Bone marrow (tissue), 2 donors: ENCODE measurements at regions not wholly inside any gene's neighbourhood (a gene's known extent, or its start where the extent isn't known, plus 50 kb on each side); places are given as distances from the start of the nearest gene placed in this dataset.

Experiments
- DNase-seq, 2 donors: peaks; one replicate each; lab custom pipeline; 2025; lab: John Stamatoyannopoulos, UW

DNA sequence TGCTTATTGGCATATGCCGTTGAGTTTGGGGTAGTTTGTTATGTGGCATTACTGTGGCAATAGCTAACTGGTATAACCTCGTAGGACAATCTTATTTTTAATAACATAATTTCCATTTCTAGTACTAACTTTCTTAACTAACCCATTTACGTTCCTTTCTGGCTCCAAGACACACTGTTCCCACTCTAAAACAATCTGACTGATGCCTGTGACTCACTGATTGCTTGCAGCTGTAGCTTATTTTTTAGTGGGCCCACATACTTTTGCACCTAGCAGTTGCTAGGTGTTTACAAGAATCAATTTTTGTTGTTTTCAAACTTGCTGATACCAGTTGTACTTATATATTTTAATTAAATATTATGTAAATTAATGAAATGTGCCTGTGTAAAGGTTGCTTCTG, 52.2 kb downstream of the FAT3 start:
- no peak for DNase-seq

DNA sequence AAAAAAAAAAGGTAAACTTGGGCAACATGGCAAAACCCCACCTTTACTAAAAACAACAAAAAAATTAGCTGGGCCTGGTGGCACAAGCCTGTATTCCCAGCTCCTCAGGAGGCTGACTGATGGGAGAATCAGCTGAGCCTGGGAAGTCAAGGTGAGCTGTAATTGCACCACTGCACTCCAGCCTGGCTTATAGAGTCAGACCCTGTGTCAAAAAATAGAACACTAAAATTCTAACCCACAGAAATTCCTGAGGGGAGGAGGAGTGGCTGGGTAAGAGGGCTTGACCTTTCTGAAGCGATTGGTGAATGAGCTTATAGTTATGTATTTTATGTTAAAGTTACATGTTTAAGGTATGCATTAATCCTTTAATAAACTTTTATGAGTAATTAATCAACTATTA, 53.3 kb downstream of the FAT3 start:
- no peak for DNase-seq

DNA sequence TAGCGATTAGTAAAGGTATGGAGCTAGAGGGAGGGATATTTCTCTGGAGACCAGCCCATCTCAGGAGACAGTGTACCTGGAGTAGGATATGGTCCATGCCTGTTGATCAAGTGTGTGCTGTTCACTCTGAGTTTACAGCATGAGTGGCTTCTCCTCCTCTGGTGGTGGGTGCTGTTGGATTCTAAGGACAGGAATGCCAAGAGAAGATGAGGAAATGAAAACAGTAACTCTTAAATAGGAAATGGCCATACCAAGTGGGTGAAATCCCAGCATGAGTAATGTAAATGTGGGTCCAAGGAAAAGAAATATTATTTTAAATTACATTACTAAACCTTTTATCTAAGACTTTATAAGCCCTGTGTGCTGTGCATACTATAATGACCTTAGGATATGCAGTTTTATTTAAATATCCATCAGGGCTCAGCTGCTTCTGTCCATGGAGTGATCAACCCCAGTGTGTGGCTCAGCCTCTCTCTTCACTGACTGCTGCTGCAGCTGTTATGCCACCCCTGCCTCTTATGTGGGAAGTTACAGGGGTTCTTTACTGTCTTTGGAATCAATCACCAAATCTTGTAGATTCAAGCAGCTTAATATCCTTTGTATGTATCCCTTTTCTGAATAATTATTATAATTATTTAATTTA, 54.3 kb downstream of the FAT3 start:
- DNase-seq: no peak

DNA sequence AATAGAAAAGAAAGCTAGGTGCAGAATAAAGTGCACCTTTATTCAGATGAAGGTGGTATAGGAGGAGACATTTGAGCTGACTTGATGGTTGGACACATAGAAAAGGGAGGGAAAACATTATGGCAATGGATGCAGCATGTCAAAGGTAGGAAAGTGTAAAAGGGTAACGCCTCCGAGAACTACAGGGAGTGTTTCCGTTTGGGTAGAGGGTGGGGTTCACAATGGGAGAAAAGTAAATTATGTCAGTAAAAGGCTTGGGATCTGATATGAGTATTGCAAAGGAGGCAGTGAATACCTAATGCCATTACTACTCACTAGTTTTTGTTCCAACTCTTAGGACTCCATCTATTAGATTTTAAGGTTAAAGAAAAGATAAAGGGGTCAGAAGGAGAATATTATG, 59.5 kb downstream of the FAT3 start:
- no peak for DNase-seq

DNA sequence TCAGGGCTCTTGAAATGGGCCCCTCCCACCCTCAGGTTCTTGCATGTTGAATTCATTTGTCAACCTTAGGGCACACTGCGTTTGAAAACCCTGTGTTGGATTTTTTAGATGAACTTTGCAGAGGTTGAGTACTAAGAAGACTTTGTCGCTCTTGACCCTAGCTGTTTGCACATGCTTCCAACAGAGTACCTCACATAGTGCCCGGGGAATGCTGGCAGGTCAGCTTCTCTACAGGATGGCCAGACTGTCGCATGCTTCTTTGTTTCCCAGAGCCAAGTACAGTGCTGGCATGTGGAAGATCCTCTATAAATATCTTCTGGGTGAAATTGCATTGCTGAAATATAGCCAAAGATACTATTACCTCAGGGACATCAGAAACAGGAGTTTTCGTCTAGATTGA, 59.9 kb downstream of the FAT3 start:
- DNase-seq: no peak

DNA sequence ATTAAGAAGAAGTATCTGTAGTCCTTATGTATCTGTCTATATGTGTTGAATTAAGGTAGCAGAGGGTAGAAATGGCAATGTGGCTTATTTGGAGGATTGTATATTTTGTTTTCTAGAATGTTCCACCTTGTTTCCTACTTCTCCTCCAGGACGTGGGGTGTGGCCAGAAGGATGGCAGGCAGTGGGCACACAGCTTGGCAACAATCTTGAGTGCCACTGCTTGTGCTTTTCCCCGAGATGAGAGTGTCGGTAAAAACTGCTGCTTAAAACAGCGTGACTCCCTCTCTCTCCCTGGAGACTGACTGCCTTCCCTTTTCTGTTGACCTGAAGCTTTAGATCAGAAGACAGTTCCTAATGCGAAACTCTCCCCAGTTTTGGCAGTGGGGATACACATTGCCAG, 61.2 kb downstream of the FAT3 start:
- no peak for DNase-seq

DNA sequence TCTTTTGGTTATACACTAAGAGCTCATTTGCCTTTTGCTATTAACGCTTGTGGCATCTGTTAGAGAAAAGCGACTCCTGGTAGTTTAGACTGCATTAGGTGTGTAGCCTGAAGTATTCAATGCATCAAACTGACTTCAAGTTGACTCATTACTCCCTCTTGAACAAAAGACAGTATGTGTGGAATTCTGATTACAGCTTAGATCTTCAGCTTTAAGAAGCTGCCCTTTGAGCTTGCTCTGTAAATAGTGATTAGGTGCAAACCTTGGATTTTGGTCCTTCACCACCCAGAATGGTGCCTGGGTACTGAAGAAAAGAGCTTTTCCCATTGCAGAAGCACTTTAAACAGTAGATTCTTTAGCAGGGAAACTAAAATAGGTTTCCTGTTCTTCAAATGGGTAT, 62.1 kb downstream of the FAT3 start:
- no peak for DNase-seq

DNA sequence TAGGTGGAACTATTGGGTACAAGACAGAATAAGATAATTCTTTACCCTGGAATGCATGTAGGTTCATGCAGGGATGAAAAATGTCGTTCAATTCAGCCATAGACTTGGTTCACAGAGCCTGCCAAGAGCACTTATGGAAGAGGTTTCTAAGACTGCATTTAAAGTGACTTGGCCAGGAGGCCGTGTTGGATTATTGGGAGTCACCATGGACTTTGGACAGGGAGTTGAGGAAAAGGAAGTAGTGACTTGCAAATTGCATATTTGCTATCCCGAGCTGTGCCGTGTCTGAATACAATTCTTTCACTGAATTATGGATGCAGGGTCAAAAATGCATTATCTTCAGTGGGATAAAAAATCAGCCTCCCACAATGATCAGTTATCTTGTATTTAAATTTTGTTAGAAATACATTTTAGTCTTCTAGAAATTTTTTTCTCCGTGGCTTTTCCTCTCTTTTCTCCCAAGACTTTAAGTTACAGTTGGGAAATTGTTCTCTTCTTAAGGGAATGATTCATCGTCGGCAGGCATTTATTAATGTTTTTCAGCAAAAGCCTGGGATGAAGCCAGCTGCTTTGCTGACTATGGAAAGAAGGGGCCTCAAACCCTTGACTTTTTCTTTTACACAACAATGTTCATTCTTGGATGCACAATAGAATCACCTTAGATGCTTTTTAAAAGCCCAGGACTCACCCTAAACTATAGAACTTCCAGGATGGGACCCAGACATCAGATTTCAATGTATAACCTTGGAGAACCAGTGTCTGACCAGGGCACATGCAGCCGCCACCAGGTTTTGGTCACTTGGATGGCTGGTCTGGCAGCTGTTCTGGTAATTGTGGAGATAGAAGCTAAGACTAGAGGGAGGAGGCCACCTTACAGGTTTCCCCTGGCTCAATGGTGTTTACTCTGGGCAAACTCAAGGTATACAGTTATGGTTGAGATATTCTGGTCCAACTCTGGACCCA, 70.8 kb downstream of the FAT3 start:
- no peak for DNase-seq

DNA sequence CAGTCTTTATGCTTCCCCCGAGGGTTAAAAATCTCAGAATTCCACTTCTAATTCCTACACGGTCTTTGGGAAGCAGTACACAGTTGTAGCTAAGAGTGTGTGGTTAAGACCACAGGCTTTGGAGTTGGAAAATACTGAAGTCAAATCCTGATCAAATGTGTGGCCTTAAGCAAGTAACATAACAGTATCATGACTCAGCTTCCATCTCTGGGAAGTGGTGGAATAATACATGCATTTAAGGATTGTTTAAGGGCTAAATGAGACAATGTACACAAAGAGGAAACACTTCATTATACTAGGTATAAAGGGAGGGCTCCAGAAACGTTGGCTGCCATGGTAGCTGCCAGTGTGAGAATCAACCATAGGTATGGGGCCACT, 71.5 kb downstream of the FAT3 start:
- DNase-seq: no peak

DNA sequence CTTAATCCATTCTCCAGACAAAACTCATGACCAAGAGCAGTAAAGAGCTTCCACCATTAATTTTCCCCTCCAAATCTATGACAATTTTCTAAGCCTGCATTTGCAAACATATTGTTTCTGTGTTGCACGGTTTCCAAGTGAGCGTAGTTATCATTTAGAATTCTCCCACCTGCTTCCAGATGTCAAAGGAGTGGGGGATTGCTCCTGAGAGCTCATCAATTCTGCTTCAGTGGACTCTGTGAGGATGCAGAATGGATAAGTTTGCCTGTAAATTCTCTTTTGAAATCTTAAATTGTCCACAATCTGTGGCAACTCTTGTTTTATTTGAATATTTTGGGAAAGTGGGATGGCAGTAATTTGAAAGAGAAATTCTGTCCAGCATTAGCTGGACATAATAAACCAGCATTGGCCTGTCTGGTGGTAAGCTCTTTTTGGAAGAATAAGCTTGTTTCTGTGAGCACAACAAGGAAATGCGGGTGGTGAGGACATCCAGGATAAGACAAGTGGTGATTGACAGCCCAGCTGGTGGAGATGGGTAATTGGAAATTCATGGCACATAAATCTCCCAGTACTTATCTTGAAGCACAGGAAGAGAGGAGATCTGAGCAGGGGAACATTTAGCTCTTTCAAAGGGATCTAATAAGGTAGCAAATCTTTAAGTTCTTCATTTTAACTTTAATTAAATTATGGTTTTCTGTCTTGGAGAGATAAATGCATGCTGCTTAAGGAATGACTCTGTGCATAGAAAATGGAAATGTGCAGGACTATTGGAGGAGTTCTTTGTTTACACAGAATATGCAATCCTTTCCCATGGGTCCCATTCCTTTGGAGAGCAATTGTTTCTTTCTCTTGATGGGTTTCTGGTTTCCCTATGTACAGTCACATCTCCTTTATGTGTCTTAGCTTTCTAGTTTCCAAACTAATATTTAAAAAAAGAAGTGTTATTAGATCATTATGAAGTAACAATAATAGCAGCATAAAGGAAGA, 73.2 kb downstream of the FAT3 start:
- no peak for DNase-seq

DNA sequence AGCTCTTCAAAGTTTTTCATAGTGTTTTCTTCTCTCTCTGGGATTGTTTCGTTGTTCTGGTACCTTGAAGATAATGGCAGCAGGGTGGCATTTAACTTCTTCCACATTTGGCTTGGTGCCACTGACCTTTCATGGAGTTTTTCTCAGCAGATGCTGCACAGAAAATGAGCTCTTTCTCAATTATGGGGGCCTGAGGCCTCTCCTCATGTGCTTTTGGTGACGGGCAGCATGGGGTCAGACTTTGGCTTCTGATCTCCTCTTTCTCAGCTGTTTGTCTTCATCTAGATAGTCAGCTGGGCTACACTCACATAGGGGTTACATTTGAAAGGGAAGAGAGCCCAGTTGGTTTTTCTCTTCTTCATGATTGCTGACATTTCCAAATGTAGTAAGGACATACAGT, 76.3 kb downstream of the FAT3 start:
- no peak for DNase-seq

DNA sequence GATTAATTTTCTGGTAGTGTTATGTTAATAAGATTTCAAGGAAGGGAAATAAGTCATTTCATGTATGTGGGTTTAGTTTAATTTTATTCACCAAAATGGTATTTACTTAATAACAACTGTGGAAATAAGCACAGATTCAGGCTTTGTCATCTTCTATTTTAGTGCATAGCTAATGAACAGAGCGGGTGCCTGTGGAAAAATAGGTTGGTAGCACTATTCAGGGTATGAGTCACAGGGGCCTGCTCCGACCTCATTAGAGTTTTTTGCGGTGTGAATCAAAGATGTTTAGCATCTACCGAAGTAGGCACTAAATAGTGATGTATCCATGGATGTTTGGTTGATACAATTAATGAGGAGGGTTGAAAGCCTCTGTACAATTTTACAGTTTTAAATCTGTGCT, 78.2 kb downstream of the FAT3 start:
- DNase-seq: no peak

DNA sequence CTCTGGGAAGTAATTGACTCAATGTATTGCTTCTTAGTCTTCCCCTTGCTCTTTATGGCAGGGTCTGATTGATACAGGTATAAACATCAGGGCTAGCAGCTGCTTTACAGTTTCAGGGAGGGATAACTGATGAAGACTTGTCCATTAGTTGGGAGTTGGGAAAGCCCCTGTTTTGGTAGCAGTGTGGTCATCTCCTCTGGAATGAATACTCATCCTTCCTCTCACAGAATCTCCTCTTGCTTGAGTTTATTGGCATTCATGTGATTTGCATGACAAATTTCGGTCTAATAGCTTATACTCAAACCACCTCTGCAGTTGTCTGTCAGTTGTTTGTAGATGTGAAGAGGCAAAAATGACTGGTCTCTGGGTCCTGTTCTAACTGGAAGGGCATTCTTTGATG, 79.7 kb downstream of the FAT3 start:
- no peak for DNase-seq

DNA sequence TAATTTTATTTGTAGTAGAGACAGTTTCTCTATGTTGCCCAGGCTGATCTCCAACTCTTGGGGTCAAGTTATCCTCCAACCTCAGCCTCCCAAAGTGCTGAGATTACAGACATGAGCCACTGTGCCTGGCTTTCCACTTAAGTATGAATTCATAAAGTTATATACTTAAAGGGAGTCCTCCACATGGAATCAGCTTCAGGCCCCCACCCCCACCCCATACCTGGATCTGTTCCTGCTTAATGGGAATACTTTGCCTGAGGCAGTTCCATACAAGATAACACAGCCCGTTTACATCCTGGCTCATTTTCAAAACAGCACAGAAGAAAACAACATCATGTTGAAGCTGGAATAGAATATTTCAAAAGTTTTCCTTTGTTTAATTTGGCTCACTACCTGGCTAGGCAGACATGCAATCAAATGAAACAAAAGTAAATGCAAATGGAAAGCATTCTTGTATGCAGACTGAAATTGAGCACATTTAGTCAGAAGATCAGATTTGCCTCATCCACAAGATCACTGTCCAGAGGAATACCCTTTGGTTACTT, 82.4 kb downstream of the FAT3 start:
- DNase-seq: no peak

DNA sequence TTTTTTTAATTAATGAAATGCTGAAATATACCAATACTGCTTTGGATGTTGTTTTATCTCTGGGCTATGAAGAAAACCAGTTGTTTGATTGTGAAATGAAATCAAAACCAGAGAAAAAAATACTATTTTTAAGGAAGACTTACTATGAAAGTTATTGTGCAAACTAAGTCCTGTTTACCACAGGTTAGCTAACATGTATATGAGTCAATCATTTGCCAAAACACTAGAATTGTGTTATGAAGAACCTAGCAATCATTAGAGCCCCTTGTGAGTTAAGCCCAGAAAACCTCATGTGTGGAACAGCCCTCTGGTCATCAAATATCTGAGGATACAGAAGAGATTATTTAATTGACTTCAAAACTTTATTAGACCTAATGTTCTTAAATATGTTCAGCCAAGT, 83.7 kb downstream of the FAT3 start:
- DNase-seq: no peak

DNA sequence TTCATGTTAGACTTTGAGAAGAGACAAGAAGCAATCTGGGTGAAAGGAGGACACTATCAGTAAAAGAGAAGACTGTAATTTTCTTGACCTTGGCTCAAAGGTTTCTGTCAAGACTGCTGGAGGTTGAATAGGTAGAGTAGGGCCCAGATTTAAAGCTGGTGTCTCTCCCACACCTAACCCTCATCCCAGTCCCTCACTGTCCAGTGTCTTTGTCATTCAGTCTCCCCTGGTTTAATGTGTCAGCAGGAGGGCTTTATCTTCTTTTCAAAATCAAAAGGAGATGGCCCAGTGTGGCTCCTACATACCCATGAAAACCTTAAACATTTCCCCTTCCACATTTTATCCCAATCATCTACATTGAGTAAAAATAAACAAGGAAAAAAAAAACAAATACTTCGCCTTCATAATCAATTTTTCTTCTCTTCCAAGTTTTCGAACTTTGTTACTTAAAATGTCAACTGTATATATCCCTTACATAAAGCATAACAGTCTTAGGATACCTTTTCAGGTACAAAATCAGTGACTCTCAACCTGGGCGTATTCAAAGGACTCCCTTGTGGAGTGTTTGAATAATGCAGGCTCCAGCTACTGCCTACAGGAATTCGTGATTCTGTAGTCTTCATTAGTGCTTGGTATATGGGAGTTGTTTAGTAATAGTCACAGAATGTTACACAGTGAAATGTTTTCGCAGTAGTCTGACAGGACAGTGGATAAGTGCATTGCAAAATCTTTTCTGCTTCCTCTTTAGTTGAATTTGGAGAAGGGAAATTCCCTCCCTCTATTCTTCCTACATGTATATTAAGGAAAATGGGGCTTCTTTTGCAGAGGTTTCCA, 87.2 kb downstream of the FAT3 start:
- DNase-seq: no peak

DNA sequence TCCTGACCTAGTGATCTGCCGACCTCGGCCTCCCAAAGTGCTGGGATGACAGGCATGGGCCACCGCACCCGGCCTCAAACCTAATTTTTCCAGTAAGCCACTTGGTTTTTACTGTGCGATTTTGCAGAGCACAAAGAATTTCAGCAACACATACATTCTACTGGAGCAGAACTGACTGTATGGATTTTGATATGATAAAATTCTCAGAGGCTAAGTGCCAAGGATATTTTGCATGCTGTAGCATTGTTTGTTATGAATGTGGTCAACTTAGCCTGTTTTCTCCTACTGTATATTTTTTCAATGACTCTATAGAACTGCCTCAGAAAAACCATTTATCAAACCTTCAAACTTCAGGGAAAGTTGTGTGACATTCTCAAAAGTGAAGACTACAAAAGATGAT, 89.2 kb downstream of the FAT3 start:
- no peak for DNase-seq

DNA sequence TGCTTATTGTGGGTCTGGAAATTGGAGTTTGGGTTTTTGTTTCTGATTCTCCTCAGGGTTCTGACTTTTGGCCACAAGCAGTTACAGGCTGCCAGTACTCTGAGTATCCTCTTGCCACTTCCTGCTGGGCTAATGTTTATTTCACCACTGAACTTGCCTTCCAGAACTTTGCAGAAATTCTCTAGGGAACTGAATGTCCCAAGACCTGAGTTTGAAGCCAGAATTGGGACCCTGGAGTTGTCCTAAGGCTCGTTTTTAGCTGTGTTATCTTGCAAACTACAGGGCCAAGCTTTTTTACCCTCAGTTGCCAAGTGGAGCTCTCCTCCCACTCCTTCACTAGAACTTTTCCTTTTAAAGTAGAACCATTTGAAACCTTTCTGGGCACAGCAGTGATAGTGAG, 89.9 kb downstream of the FAT3 start:
- no peak for DNase-seq

DNA sequence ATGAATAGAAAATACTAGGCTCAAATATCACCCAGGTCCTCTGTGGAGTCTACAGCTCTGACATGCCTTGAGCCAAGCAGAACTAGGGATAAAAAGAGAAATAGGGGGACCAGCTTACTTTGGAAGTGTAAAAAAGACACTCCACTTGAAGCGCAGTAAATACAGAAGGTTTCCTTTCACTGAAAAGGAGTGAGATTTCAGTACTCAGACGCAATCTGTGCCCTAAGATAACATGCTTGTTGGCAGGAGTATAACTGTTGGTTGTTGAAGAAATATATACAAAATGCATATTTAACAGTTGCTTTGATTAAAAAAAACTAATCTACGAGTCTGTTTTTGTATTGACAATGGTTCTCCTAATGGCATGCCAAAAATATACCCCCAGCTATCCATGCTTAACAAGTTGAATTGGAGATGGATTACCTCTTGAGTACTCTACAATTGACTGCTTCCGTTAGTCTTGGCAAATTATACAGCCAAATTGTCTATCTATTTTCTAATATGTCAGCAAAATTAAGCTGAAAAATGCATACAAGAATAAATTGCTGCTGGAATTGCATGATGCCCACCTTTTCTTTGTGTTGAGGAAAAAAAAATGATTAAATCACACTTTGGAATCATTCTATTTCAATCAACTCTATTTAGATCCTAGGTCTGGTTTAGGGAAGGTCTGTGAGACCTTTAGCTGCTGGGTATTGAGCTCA, 91.6 kb downstream of the FAT3 start:
- no peak for DNase-seq

DNA sequence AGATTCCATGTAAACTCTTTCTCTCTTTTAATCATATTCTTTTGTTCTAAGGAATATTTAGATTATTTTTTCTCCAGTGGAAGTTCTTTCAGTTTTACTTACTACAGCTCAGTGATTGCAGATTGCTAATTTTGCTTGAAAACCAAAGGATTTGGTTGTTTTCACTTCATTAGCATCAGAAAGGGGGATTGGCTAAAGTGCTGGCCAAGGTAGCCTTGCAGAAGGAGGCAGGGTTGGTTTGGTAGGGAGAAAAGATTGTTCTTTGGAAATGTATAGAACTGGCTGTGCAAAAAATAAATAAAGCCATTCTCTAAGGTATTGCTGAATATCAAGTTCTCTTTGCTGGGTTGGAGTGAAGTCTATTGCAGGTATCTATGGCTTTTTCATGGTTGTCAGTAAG, 92.6 kb downstream of the FAT3 start:
- no peak for DNase-seq

DNA sequence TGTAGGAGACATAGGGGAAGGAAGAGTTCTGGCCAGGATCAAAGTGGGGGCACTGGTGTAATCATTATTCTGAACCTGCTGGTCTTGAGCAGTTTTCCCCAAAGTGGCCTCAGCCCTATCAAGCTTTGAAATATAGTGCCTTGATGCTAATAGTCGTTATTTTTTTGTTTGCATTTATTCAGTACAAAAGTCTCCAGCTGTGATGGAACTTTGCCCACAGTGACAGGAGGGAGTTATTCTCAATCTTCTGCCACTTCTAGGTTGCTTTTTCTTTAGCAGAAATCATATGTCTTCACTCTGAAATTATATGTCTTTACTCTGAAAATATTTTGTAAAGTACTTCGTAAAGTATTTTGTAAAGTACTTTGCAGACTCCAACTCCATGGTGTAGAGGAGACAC, 93.1 kb downstream of the FAT3 start:
- no peak for DNase-seq
